GM18520 (cell line): ENCODE measurements at regions not wholly inside any gene's neighbourhood (a gene's known extent, or its start where the extent isn't known, plus 50 kb on each side); places are given as distances from the start of the nearest gene placed in this dataset.
"Not testable (repeated sequence)": the region's sequence is repeated elsewhere in the genome, so short reads cannot be mapped to it uniquely, and the experiment has no call there.

Experiments
- ATAC-seq: cut with Tn5 transposase; IDR thresholded peaks from one replicate; pipeline ENCODE4 v1.9.1; 2021; ENCODE audit not compliant: unreplicated experiment

DNA sequence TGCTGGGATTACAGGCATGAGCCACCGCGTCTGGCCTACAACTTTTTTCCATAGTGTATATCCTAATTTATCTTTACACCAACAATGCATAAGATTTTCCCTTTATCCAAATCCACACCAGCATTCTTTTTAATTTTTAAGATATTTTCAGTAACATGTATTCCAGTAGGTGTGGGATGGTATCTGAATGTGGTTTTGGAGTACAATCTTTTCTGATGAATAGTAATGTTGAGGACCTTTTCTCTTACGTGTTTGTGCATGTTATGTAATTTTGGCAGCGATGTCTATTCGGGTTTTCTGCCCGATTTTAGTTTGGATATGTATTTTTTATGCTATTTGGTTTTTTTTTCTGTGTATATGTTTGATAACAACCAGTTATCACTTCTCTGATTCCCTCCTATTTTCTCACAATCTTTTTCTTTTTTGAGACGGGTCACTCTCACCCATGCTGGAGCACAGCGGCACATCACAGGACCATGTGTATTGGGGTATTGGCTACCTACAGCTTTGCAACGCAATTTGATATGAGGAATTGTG lies 114.6 kb upstream of the GRK3 start:
- no peak for ATAC-seq

DNA sequence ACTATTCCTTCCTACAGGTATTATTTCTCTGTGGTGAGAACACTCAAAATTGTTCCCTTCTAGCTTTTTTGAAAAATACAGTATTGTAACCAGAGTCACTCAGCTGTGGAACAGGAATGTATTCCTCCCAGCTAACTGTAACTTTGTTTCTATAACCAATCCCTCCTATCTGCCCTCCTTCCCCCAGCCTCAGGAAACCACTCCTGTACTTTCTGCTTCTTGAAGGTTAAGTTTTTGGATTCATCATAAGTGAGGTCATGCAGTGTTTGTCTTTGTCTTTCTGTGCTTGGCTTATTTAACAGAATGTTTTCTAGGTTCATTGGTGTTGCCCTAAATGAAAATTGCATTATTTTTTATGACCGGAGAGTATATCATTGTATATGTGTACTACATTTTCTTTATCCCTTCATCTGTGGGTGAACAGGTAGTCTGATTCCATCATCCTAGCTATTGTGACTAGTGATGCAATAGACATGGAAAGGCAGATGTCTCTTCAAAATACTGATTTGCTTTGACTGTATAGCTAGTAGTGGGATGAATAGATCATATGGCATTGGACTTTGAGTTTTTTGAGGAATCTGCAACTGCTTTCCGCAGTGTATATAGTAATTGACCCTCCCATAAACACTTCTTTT lies 112.9 kb upstream of the GRK3 start:
- no peak for ATAC-seq

DNA sequence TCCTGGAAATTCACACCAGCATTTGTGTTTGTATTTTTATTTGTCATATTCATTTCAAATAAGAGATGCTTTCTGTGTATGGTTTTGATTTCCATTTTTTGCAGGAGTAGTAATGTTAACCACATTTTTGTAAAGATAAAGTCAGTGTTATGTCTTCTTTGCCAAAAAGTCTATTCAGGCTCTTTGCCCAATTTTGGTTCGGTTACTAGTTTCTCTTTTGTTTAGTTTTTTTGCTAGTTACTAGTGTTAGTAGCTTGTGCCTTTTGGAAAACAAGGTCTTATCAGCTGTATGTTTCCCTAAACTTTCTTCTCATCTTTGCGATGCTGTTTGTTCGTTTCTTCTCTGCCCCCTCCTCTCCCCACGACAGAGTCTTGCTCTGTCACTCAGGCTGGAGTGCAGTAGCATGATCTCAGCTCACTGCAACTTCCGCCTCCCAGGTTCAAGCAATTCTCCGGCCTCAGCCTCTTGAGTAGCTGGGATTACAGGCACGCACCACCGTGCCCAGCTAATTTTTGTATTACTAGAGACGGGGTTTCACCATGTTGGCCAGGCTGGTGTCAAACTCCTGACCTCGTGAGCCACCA lies 112.3 kb upstream of the GRK3 start:
- no peak for ATAC-seq

DNA sequence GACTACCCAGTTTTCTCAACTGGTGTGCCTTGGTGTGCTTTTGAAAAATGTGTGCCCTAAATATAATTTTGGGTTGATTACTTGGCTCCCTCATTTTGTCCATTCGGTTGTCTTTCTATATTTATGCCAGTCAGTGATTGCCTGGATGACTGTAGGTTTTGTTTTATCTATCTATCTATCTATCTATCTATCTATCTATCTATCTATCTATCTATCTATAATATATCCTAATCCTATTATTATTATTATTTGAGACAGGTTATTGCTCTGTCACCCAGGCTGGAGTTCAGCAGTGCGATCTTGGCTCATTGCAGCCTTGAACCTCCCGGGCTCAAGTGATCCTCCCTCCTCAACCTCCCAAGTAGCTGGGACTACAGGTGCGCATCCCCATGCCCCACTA lies 111.4 kb upstream of the GRK3 start:
- no peak for ATAC-seq

DNA sequence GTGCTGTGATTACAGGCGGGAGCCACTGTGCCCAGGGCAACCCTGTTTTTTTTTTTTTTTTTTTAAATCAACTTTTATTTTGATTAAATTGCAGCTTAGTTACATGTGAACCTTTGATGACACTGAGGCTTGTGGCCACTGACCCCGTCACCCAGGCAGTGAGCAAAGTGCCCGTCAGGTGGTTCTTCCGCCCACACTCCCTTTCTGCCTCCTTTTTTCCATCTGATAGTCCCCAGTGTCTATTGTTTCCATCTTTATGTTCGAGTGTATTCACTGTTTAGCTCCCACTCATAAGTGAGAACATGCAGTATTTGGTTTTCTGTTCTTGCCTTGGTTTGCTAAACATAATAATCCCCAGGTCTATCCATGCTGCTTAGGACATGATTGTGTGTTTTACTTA lies 110.9 kb upstream of the GRK3 start:
- no peak for ATAC-seq

DNA sequence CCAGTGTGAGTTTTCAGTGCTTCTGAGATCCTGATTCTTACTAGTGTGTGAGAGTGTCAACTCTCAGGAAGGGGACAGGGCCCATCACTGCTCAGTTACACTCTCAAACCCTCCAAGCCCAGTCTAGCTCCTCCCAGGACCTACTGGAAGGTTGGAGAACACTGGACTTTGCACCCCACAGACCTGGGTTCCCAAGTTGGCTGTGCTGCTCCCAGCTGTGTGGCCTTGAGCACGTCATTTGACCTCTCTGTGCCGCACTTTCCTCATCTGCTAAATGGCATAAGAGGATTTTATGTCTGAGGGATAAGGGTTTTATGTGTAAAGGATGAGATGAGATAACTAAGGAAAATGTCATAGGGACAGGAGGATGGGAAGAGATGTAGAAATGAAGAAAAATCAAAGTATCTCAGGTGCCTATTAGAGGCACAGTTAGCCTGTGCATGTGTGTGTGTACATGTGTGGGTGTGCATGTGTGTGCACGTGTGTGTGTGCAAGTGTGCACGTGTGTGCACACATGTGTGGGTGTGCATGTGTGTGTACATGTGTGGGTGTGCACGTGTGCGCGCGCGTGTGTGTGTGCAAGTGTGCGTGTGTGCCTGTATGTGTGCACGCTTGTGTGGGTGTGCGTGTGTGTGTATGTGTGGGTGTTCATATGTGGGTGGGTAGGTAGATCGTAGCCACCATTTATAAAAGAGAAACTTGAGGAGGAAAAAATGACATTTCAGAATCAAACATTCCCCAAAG lies 108.0 kb upstream of the GRK3 start:
- ATAC-seq = not testable (repeated sequence)

DNA sequence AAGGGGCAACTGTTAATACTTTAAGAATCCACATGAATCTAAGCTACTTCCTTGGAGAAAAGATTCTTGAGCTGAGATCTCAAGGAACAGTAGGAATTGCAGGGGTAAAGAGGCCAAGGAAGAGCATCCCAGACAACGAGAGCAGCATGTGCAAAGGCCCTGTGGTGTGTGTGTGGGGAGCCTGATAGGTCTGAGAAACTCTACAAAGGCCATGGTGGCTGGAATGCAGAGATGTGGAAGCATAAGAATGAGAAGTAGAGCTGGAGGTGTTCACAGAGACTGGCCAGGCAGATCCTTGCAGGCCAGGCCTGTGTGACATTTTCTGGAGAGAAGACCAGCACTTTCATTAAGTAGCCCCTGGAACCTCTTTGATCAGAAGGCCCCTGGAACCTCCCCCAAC lies 105.8 kb upstream of the GRK3 start:
- not testable (repeated sequence) for ATAC-seq

DNA sequence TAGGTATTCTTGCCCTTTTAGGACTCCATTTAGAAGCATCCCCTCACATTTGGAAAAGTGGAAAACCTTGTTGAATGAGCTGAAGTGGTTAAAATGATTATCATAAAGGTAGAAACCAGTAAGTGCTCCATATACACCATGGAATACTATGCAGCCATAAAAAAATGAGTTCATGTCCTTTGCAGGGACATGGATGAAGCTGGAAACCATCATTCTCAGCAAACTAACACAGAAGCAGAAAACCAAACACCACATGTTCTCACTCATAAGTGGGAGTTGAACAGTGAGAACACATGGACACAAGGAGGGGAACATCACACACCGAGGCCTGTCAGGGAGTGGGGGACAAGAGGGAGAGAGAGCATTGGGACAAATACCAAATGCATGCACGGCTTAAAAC lies 103.8 kb upstream of the GRK3 start:
- ATAC-seq = not testable (repeated sequence)

DNA sequence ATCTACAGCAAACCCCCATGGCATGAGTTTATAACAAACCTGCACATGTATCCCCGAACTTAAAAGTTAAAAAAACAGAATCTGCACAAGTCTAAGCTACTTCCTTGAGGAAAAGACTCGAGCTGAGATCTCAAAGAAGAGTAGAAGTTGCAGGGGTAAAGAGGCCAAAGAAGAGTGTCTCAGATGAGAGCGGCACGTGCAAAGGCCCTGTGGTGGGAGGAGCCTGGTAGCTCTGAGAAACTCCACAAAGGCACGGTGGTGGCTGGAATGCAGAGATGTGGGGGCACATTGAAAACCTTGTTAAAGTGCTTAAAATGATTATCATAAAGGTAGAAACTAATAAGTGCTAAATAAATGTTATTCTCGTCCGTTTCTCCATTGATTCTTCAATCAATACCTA lies 103.2 kb upstream of the GRK3 start:
- no peak for ATAC-seq

DNA sequence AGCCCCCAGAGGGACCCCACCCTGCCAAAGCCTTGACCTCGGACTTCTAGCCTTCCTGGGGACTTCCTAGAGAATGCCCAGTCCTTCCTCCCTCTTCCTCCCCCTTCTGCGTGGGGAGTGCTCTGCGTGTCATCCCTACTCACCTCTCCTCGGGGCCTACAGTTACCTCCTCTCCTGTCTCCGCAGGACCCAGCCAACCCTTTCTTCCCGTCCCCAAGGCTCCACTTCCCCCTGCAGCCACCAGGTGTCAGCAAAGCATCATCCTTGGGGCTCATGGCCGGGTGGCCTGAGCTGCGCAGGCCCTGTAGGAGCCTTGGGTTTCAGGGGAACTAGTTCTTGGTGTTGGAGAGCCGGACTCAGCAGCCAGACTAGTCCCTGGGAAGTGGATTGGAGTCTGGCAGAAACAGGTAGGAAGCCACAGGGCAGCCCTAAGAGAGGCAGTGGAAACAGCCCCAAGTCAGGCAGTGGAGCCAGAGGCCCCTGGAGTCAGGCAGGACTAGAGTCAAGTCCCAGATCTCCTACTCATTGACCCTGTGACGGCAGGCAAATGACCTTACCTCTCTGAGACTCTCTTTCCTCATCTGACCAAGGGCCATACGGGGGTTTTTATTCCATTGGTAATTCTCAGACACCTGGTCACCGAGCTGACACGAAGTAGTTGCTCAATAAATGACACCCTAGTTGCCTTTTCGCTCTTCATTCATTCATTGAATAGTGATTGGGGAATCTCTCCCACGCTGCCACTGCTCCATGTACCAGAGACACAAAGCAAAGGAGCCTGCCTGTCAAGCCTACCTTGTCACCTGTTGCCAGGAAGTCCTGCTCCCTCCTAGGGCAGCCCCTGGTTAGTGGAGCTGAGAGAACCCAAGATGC lies 101.8 kb upstream of the GRK3 start:
- peak; percentile 63 for ATAC-seq

DNA sequence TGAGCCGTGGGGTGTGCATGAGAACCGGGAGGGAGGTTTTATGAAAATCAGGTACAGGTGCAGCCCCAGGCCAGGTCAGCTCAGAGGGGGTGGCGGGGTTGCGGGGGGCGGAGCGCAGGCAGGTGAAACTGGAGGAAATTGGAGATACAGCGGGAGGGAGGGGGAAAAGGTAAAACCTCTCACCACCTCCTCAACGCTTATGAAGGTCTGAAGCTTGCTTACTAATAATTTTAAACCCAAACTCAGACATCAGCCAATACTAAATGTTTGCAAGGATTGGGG lies 101.2 kb upstream of the GRK3 start:
- not testable (repeated sequence) for ATAC-seq

DNA sequence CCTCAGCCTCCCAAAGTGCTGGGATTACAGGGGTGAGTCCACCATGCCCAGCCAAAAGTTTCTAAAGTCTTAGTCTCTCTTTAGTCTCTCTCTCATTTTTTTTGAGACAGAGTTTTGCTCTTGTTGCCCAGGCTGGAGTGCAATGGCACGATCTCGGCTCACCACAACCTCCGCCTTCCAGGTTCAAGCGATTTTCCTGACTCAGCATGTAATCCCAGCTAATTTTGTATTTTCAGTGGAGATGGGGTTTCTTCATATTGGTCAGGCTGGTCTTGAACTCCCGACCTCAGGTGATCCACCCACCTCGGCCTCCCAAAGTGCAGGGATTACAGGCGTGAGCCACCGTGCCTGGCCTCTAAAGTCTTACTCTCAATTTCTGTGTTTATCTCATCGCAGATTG lies 100.1 kb upstream of the GRK3 start:
- not testable (repeated sequence) for ATAC-seq

DNA sequence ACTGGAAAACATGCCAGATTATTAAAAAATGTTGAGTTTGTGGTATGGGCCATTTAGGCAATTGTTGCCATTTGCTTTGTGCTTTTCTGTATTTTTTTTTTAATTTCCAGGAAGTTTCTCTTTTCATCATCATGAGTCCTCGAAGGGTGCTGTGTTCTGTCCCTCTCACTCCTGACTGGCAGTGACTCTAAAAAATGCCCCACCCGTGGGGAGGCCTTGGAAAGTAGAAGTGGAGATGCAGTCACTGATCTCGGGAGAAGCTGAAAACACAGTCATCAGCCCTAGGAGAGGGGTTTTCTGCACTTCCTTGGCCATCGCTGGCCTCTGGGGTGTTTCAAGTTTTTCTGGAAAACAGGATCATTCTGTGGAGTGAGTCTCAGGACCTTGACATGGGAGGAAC lies 98.5 kb upstream of the GRK3 start:
- no peak for ATAC-seq

DNA sequence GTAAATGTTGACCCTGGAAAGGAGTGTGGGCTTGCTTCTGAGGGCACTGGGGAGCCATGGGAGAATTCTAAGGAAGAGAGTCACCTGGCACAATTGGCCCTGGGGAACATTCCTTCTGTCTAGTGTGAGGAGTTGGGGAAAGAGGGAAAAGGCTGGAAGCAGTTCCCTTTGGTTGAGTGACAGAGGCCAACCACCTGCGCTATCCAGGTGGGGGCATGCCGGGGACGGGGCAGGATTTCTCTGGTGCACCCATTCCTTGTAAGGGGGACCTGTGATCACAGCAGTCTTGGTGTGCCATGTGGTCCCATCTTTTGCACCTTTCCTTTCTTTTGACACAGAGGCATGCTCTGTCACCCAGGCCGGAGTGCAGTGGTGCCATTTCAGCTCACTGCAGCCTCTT lies 92.1 kb upstream of the GRK3 start:
- ATAC-seq = no peak

DNA sequence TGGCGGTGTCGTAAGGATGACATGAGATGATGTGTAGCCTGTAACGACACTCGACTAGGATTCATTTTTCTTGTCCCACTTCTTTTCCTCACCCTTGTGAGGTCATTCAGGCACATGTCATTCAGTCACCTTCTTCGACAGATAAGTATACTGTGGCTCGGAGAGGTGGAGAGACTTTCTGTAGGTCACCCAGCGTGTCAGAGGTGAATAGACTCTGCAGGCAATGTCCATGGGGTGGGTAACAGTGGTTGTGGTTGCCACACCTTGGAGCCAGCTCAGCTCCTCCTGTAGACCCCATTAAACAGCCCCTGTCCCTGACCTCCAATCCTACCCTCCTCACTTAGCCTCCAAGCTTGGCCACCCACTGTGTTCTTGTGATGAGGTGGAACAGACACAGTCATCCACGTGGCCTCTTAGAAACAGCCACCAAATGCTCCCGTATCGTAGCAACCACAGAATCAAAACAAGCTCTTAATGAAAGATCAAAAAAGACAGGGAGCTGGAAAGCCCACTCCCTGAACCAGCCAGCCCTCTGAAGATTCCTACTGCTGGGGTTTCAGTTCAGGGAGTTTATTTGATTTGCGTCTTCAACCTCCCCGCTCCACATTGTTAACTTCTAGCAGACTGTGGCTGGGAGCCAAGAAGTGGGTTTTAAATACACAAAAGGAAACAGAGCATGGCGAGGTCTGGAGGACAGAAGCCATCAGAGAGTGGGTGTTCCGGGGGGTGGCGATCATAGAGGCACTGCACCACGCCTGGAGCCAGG lies 89.0 kb upstream of the GRK3 start:
- ATAC-seq = no peak

DNA sequence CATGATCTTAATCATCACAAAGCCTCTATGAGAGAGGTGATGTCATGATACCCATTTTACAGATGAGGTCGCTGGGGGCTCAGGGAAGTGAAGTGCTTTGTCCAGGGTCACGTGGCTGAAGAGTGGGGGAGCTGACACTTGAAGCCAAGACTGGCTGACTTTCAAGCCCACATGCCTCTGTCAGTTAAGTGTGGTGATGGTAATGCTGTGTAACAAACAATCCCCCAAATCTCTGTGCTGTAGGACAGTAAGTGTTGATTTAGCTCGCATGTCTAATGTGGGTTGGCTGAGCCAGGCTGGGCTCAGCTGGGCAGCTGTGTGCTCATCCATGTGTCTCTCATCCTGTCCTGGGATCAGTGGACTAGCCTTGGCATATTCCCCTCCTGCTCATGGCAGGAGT lies 87.1 kb upstream of the GRK3 start:
- ATAC-seq = no peak

DNA sequence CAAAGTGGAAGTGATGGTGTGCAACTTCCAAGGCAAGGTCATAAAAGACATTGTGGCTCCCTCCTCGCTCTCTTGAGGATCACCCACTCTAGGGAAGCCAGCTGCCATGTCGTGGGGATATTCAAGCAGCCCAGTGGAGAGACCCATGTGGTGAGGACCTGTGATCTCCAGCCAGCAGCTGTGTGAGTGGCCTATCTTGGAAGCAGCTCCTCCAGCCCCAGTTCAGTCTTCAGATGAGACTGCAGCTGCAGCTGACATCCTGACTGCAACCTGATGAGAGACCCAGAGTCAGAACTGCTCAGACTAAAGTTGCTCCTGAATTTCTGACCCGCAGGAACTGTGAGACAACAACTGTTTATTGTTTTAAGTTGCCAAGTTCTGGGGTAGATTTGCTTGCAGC lies 86.4 kb upstream of the GRK3 start:
- ATAC-seq = no peak

DNA sequence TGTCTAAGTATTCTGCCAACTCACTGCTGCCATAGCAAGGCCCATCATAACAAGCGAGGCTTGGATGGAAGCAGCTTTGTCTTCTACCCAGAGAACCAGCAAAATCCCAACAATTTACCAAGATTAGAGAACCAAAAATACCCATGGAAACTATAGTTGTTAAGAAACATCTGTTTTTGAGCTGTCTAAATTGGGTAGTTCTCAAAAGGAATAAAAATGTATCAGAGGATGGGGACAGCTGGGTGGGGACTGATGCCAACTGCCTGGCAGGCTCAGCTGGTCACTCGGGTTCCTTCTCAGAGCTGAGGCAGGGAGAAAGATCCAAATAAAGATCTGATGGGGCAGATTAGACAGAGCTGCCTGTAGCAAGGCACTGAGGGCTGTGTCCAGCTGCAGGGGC lies 85.9 kb upstream of the GRK3 start:
- ATAC-seq = no peak

DNA sequence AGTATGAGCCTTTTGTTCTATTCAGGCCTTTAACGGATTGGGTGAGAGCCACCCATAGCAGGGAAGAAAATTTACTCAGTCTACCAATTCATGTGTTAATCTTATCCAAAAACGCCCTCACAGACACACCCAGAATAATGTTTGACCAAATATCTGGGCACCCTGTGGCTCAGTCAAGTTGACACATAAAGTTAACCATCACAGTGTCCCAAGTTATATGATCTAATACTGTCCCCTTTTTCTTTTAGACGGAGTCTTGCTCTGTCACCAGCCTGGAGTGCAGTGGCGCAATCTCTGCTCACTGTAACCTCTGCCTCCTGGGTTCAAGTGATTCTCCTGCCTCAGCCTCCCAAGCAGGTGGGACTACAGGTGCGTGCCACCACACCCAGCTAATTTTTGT lies 83.6 kb upstream of the GRK3 start:
- not testable (repeated sequence) for ATAC-seq

DNA sequence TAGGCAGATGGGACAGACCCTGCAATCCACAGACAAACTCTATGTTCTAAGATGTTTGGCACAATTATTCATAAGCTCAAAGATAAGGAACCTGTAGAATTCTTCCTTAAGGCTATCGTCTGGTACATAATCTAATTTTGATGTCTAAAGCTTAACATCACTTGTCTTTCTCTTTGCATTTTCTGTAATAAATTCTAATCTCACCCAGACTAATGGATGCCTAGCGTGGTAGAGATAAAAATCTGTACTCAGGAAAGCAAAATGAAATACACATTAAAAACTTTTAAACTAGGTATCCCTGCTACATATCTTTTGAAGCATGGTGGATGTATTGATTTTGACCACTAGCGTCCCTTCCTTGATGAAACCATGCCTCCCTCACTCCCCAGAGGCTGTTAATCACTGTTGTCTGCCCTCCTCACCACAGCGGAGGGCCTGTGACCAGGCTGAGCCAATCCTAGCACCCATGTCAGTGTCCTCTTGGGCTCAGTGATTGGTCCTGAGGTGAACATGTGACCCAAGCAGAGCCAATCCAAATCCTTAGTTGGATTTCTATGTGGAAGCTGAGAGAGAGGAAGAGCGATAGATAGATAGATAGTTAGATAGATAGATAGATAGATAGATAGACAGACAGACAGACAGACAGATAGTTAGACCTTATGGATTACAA lies 82.2 kb upstream of the GRK3 start:
- no peak for ATAC-seq
